Mesenteric fat pad (tissue), 1 donor: ENCODE measurements at regions not wholly inside any gene's neighbourhood (a gene's known extent, or its start where the extent isn't known, plus 50 kb on each side); places are given as distances from the start of the nearest gene placed in this dataset.
"Not testable (repeated sequence)": the region's sequence is repeated elsewhere in the genome, so short reads cannot be mapped to it uniquely, and the experiment has no call there.

Experiments used
- DNase-seq: peaks from one replicate; pipeline ENCODE4 v3.0.0-alpha.2; 2020; ENCODE audit warnings: low spot score
- donor health status: DM: yes; HTN: yes; CAD: no.

DNA sequence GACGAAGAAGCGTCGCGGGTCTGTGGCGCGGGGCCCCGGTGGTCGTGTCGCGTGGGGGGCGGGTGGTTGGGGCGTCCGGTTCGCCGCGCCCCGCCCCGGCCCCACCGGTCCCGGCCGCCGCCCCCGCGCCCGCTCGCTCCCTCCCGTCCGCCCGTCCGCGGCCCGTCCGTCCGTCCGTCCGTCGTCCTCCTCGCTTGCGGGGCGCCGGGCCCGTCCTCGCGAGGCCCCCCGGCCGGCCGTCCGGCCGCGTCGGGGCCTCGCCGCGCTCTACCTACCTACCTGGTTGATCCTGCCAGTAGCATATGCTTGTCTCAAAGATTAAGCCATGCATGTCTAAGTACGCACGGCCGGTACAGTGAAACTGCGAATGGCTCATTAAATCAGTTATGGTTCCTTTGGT, 1533.5 kb upstream of the TPTE start:
- not testable (repeated sequence) for DNase-seq

DNA sequence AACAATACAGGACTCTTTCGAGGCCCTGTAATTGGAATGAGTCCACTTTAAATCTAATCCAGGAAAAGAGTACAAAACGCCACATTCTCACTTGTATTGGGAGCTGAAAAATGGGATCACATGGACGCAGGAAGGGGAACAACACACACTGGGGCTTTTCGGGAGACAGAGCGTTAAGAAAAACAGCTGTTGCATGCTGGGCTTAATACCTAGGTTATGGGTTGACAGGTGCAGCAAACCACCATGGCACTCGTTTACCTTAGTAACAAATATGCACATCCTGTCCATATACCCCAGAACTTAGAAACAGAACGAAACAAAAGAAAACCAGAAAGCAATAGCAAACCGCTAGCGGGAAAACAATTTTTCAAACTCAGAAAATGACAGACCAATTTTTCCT, 1532.7 kb upstream of the TPTE start:
- DNase-seq, result no peak

DNA sequence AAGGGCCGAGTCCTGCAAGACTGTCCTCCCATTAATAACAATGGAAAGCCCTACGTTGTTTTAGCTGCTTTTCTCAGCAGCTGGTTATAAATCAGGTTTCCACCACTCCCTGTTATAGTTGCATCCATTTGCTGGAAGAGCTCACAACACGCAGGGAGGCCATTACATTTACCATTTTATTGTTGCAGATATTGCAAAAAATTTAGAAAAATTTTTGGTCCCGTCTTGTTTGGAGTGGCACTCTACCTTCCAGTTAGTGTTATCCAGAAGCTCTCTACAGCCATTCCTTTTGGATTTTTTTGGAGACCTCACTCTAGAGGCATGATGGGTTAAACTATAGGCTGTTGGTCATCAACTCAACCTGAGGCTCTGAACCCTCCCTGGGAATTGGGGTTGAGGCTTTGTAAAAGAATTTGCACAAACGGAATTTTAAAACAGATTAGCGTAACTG, 1532.1 kb upstream of the TPTE start:
- no peak for DNase-seq

DNA sequence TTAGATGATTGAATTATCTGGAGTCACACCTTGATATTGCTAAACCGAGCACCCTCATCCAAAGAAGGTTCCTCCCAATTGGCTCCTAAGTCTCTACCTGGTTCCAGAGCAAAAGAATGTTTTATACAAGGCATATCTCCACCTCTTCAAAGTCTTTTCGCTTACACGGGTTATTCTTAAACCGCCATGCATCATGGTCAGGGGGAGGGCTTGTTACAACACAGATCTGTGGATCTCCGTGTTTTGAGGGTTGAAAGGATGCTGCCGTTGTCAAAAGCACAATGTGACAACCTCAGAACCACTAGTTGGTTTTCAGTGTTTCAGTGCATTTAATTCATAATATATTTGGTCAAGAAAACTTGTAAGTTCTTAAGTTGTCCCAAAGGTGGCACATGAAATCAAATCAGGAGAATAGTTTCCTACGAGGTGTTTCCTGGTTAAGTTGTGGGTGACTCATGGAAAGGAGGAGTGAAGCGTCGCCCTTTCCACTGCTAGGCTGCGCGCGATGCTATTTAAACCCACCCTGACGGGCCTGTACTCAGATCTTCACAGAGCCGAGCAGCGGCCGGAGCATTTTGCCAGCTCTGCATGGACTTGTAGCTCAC, 1531.6 kb upstream of the TPTE start:
- peak; percentile 93 for DNase-seq

DNA sequence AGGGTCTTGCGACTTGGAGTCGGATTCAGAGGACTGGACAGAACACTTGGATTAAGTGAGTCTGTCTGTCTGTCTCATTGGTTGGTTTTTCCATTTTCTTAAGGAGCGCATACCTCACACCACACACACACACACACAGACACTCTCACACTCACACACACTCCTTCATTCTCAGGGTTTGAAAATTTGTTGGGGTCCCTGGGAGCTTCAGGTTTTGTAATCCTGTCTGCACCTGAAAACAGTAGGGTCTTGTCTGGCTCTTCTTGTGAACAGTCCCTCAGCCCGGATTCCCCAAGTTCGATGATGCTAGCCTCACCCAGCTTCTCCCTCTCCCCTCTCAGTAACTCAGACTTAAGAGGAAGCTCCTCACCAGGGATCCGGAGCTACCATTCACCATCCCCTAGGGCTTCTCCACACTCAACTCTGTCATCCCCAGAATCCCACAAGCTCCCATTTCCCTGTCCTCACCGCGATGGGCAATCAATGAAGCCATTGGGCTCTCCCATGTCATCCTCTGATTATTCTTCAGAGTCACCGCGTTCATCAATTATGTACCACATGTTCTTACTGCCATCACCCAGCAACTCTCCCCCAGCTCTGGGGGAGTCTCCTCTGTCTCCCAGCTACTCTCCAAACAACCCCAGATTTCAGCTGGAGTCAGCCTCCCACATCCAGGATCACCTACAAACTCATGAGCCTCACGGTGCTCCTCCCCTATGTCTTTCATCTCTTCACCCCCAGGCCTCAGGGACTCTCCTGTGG, 1530.9 kb upstream of the TPTE start:
- peak; percentile 89 for DNase-seq

DNA sequence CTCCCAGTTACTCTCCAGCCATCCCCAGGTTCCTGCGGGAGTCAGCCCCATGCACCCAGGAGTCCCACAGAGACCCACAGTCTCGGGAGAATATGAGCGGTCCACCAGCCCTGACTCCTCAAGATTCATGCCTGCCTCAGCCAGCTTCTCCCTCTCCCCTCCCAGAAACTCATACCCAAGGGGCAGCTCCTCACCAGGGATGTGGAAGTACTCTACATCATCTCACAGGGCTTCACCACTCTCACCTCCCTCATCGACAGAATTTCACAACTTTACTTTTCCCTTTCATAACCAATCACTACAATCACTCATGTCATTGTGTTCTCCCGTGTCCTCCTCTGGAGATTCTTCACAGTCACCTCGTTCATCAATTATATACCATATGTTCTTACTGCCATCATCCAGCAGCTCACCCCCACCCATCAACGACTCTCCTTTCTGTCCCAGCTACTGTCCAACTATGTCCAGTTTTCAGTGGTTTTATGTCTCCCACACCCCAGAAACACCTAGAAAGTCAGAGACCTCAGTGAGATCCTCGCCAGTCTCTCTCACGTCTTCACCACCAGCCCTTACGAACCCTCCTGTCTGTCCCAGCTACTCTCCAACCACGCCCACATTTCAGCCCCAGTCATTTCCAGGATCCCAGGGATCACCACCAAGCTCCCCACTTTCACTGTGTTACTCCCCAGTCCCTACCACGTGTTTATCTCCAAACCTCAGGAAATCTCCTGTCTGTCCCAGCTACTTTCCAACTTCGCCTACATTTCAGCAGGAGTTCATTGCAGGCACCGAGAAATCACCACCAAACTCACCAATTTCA, 1530.1 kb upstream of the TPTE start:
- peak; percentile 89 for DNase-seq

DNA sequence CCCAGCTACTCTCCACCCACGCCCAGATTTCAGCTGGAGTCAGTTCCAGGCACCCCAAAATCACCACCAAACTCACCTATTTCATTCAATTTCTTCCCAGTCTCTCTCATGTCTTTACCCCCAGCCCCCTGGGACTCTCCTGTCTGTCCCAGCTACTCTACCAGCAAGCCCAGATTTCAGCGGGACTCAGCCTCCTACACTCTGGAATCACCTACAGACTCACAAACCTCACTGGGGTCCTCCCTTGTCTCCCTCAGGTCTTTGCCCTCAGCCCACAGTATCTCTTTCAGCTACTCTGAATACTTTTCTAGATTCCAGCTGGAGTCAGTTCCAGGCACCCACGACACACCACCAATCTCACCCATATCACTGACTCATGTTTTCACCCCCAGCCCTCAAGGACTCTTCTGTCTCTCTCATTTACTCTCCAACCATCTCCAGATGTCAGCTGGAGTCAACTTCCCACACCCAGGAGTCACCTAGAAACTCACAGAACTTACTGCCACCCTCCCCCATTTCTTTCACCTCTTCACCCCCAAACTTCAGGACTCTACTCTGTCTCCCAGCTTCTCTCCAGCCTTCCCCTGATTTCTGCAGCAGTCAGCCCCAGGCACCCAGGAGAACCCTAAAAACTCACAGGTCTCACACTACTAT, 1529.3 kb upstream of the TPTE start:
- peak; percentile 89 for DNase-seq

DNA sequence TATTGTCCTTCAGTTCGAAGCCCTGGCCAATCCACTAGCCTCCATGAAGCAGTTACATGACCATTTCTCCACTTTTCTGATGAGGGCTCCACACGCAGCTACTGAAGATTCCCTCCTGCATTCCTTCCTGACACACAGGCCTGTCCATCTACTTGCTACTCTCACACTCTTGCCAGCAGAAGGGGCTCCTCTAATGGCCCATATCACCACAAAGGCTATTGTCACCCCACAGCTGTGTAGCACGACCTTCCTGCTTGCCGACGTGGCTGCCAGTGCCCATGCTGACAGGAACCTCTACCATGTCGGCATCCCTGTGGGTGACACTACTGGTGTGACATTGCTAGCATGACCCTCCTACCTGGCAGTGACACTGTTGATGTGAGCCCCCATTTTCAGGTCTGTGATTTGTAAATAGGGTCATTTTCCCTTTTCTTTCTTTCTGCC, 1528.6 kb upstream of the TPTE start:
- peak; percentile 92 for DNase-seq

DNA sequence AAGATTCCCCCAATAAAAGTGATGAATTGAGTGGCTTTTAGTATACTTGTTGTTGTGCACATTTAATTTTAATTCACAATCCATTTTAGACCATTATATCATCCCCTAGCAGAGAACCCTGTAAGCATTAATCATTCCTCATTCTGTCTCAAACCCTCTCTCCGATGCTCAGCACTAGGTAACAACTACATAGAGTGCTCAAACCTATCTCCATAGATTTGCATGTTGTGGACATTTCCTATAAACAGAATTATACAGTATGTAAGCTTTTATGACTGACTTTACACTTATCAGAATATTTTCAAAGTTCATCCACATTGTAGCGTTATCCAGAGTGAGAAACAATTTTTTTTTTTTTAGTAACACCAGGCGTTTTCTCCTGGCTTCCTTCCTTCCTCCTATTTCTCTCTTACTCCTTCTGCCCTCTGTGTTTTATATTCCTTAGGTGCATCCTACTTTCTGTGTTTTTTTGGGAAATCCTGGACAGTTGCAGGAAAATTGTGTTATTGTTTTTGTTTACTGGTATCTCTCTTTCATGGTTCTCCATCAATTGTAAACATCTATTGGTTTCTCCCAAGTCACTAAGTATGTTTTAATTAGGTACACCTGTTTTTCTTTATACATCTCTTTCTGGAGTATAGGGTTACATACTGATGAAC, 1528.0 kb upstream of the TPTE start:
- no peak for DNase-seq

DNA sequence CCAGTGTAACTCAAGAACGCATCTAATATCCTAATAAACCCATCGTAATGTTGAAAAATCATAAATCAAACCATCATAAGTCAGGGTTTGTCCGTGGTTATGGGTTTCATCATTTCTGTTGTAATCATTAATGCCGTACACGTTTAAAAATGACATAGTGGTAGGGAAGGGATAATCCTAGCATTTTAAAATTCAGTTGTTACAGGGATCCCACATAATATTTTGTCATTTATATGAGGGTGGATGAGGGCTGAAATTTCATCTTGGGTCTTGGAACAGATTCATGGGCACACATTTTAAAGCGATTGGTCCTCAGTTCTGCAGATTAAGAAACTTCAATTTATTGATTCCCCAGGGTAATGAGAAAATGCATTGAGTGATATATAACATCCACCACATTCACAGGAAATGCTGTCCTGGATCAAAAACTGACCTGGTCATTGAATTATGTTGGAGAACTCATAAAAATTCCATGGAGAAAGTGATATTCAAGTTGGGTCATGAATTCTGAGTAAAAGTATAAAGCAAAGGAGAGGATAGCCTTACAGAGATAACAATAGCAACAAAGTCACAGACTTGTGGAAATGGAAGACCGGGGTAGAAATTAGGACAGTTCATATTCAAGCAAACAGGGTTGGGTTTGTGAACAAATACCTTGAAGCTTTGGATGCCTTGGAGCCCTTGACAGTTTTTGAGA, 1527.3 kb upstream of the TPTE start:
- DNase-seq, result no peak

DNA sequence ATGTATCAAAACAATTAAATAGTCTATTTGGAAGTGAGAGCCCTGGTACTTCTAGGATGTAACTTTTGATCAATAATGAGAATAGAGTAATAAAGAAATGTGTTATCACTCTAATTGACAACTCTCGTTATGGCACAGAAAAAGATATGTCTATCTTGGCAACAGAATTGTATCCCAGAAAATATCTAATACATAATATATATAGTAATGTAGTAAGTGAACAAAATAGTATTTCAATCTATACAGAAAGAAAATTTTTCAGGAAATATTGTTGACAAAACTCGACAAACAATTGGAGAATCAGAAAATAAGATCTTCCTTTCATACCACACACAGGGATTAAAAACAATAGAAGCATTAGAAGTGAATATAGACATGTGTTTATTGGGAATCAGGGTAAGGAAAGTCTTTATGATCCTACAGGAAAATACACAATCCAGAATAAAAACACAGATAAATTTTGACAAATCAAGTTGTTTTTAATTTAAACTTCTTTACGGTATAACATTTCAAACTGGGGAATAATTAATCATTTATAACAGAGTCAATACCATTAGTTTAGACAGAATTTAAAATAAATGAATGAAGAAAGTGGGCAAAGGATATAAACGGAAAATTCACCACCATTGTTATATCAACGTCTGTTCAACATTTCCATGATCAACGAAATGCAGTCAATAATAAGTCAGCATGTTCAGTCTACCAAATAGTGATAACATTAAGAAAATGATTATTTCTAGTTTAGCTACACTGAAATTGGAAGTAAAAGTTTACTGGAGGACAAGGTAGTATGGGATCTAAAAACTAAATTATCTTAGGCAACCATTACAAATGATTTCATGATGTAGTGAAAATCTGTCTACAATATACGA, 1526.5 kb upstream of the TPTE start:
- DNase-seq, result no peak

DNA sequence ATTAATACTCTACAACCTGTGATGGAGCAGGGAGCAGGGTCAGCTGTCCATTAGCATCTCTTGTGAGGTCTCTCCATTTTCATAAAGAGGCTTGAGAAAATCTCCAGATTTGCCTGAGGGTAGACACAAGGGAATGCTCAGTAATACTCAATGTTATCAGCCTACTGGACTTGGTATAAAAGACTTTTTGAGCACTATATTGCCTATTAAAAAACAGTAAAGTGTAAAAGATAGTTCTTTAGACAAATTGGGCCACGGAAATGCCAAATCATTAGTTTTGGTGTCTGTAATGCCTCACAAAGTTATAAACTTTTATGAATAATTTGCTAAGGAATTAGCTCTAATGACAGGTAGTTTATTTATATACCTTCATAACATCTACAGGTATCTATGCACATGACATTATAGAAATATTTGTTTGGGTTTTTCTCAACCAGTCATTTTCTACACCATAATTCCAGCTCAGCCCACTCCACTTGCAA, 1524.9 kb upstream of the TPTE start:
- not testable (repeated sequence) for DNase-seq

DNA sequence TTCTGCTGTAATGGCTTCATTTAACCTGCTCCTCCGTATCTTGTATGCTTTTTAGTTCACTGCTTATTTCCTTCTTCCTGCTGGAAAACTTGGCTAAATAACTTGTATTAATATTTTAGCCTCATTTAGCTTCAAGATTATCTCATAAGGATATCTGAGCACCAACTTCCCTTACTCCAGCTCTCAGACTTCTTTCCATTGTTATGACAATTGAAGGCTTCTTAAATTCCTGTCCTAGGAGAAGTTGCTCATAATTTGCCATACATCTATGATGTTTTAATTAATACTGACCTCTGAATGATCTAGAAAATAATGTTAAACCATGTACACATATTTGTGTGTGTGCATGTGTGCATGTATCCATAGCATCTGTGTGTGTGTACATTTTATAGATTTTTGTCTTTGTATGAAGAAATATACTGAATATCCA, 1524.4 kb upstream of the TPTE start:
- DNase-seq, result no peak

DNA sequence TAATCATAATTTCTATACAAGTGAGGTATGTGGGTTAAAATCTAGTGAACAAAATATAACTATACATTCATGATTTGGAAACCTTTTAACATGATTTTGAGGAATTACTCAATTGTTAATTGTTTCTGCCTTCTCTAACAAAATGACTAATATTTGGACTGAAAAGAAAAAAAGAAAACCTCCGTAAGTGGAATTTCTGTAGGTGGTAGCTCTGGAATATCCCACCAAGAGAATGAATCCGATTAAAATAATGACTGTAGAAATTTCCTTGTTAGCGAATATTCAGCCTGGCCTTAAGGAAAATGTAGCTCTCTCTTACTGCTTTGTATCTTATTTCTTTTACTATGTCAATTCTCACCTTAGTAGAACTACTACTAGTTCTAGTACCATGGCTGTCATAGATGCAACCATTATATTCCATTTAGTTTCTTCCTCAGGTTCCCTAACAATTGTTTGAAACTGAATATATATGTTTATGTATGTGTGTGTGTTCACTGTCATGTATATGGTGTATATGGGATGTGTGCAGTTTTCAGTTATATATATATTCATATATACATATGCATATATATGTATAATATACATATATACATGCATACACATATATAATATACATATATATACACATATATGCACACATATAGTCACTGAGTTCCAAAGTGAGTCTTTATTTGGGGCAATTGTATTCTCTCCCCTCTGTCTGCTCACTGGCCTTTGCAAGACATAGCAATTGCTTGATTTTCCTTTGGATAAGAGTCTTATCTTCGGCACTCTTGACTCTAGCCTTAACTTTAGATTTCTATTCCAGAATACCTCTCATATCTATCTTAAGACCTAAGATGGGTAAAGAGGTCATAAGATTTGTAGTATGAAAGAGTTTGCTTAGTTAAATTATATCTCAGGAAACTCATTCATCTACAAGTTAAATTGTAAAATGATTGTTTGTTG, 1523.7 kb upstream of the TPTE start:
- not testable (repeated sequence) for DNase-seq

DNA sequence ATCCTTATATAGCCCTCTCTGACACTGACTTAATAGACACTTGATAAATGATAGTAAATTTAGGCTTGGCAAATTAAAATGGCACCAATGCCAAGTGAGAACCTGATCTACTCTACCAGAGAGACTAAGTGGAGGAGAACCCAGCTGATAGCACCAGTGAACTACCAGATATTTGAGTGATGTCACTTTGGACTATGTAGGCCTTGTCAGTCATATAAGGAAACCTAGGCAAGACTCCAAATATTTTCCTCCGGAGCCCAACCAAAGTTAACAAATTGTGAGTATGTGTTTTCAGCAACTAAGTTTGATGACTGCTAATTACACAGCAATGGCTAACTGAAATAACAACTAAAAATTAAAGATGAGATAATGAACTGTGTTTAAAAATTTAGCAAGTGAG, 1522.9 kb upstream of the TPTE start:
- not testable (repeated sequence) for DNase-seq

DNA sequence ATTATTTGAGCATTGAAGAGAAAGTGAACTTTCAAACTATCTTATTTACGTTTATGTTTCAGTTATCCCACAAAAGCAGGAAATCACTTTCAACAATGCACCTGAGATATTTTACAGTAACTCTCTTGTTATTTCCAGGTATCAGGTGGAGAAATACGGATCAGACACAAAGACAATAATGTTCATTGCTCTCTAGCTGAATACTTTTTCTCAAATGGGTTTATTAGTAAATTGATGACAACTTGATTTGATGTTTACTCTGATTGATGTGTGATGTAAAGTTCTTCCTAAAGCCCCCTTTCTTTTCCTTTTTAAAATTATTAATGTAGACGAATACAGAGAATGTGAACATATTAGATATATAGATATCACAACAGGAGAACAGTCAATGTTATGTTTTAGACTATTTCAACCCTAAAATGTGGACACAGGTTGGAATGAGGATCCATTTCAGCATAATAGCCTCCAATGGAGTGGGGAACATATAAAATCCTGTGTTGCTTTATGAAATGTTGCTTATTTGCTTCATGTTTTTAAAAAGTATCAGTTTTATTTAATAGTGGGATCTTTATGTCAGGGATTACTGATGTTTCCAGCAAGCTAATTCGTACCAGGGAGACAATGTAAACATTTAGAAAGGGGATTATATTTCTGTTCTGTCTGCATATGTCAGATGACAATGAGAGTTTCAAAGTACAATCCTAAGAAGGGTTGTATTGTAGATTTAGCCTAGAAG, 1522.3 kb upstream of the TPTE start:
- DNase-seq, result no peak

DNA sequence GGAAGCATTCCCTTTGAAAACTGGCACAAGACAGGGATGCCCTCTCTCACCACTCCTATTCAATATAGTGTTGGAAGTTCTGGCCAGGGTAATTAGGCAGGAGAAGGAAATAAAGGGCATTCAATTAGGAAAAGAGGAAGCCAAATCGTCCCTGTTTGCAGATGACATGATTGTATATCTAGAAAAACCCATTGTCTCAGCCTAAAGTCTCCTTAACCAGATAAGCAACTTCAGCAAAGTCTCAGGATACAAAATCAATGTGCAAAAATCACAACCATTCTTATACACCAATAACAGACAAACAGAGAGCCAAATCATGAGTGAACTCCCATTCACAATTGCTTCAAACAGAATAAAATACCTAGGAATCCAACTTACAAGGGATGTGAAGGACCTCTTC, 1521.3 kb upstream of the TPTE start:
- DNase-seq, result not testable (repeated sequence)
